ENCODE measurements at regions not wholly inside any gene's neighbourhood (a gene's known extent, or its start where the extent isn't known, plus 50 kb on each side); places are given as distances from the start of the nearest gene placed in this dataset.

DNA sequence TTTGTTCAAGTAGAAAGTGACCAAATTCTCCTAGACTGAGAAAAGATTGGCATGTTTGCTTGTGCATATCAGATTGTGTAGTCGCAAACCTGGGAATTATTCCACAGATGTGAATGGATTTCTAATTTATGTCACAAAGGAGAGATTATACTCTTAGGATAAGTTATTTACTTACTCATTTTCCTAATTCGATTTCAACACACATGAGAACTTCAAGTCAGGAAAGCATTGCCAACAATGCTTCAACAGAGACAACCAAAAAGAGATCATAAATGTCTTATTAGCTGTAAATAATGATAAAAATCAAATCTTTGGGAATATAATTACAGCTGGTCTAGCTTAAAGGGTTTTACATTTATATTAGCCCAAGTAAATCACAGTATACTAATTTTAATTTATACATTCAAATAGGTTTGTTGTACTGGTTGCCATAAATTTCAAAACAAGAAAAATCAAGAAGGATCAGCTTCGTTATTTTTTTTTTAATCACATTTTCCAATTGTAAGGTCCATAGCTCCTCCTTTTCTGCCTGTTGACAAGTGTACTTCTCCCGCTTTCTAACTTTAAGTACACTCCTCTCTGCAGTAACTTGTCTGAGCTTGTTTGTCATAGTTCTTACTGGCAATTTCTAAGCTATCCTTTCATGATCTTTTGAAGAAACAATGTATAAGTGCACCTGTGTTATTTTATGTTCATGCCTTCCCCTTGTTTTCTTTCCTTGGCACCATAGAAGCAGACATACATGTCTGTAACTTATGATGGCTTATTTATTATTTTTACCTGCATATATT lies 246.6 kb downstream of the DEPDC1B start:
- Histone ChIP-seq H3K9ac (no peak overlapping the region), H3K4me2 (ENCODE audit: unreplicated experiment) (no peak overlapping the region), H3K27me3 (replicated peaks; ENCODE audit: insufficient read depth) (peaks cover 2% of the 10 kb centered on the region; the same call in 1 of the 2 replicates), H2AFZ (no peak overlapping the region), H3K9me2 (ENCODE audit: insufficient read depth) (no peaks in the 10 kb centered on the region), H3F3A (ENCODE audit: insufficient read depth) (no peaks in the 10 kb centered on the region), H3K9me3 (ENCODE audit: low read depth) (no peaks in the 10 kb centered on the region), H3K27ac (no peak overlapping the region), H4K20me1 (ENCODE audit: insufficient read depth) (no peaks in the 10 kb centered on the region), H3K4me1 (ENCODE audit: insufficient read depth) (no peaks in the 10 kb centered on the region), H3K4me3 (no peak overlapping the region), H3K36me3 (ENCODE audit: low read depth) (no peaks in the 10 kb centered on the region), H3K79me2 (ENCODE audit: insufficient read depth) (no peaks in the 10 kb centered on the region)
- WGBS, 2 experiments (ENCODE audit: low coverage in 1 of 2, low lambda C conversion rate in 2 of 2, missing lambda C conversion rate in 2 of 2) = 29 to 33% methylated on average over 4 of the region's 4 CpGs
- in situ Hi-C loops (cut with MboI) = no loop called here
- TF ChIP-seq EZH2 (IDR thresholded peaks at IDR 0.05; ENCODE audit: insufficient read depth, poor library complexity, severe bottlenecking) (no peak), EZH2phosphoT487 (IDR thresholded peaks at IDR 0.05; ENCODE audit: insufficient read depth, low read depth) (no peak)
- DNase-seq = no peak

DNA sequence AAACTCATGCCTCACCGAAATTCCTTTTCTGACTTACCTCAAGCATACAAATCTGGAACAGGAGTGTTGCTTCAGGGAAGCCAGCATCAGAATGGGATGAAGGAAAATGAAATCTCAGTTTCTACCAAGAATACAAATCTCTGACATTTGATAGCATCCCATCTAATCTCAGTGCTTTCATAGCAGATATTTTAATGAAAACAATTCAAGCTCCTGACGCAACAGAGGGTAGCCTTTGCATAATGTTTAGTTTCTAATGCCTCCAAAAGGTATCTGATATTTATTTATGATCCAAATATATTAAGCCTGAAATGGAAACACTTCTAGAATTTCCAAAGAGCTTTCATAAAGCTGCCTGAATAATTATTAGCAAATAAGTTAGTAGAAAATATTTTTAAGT lies 251.4 kb downstream of the DEPDC1B start:
- Histone ChIP-seq H4K20me1 (ENCODE audit: insufficient read depth) (no peaks in the 10 kb centered on the region), H3K9me2 (ENCODE audit: insufficient read depth) (no peaks in the 10 kb centered on the region), H2AFZ (no peak overlapping the region), H3K36me3 (ENCODE audit: low read depth) (no peaks in the 10 kb centered on the region), H3K9ac (no peak overlapping the region), H3K4me1 (ENCODE audit: insufficient read depth) (no peaks in the 10 kb centered on the region), H3F3A (ENCODE audit: insufficient read depth) (no peaks in the 10 kb centered on the region), H3K27ac (no peak overlapping the region), H3K4me3 (no peak overlapping the region), H3K9me3 (ENCODE audit: low read depth) (no peaks in the 10 kb centered on the region), H3K4me2 (ENCODE audit: unreplicated experiment) (no peak overlapping the region), H3K27me3 (replicated peaks; ENCODE audit: insufficient read depth) (peaks cover 7% of the 10 kb centered on the region; the same call in 1 of the 2 replicates), H3K79me2 (ENCODE audit: insufficient read depth) (no peaks in the 10 kb centered on the region)
- no peak for TF ChIP-seq EZH2 (IDR thresholded peaks at IDR 0.05; ENCODE audit: insufficient read depth, poor library complexity, severe bottlenecking)
- no peak for TF ChIP-seq EZH2phosphoT487 (IDR thresholded peaks at IDR 0.05; ENCODE audit: insufficient read depth, low read depth)
- WGBS, 2 experiments (ENCODE audit: low coverage in 1 of 2, low lambda C conversion rate in 2 of 2, missing lambda C conversion rate in 2 of 2) = 12 to 14% methylated on average over 2 of the region's 2 CpGs
- in situ Hi-C loops (cut with MboI) = no loop called here
- no peak for DNase-seq

DNA sequence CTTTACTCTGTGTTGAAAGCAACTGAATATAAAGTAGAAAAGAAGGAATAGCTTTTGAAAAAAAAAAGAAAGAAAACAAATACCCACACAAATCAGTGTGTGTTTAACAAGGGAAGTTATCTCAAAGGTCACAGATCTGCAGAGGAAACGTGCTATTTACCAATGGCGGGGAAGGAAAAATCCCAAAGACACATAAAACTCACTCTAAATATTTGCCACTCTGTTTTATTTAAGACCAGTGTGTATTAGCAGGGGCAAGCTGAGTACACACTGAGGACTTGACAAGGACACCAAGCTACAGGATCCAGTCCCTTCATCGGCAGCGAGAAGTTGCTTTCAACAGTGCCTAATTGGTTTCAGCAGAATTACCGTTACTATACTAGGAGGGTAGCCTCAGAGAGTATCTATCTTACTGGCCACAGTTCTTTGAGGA lies 252.5 kb downstream of the DEPDC1B start:
- in situ Hi-C loops (cut with MboI) = no loop called here
- Histone ChIP-seq H4K20me1 (ENCODE audit: insufficient read depth) (no peaks in the 10 kb centered on the region), H3K4me1 (ENCODE audit: insufficient read depth) (no peaks in the 10 kb centered on the region), H3K4me3 (no peak overlapping the region), H2AFZ (no peak overlapping the region), H3K27me3 (replicated peaks; ENCODE audit: insufficient read depth) (0 out of 2 replicates have a peak, but pooled peaks cover 7% of the 10 kb centered on the region), H3K27ac (no peak overlapping the region), H3K9me3 (ENCODE audit: low read depth) (no peaks in the 10 kb centered on the region), H3K9me2 (ENCODE audit: insufficient read depth) (no peaks in the 10 kb centered on the region), H3K79me2 (ENCODE audit: insufficient read depth) (no peaks in the 10 kb centered on the region), H3K9ac (no peak overlapping the region), H3K36me3 (ENCODE audit: low read depth) (no peaks in the 10 kb centered on the region), H3F3A (ENCODE audit: insufficient read depth) (no peaks in the 10 kb centered on the region), H3K4me2 (ENCODE audit: unreplicated experiment) (no peak overlapping the region)
- TF ChIP-seq EZH2 (IDR thresholded peaks at IDR 0.05; ENCODE audit: insufficient read depth, poor library complexity, severe bottlenecking) (no peak), EZH2phosphoT487 (IDR thresholded peaks at IDR 0.05; ENCODE audit: insufficient read depth, low read depth) (no peak)
- no peak for DNase-seq
- 7 to 9% methylated on average over 5 of the region's 5 CpGs for WGBS, 2 experiments (ENCODE audit: low coverage in 1 of 2, low lambda C conversion rate in 2 of 2, missing lambda C conversion rate in 2 of 2)

DNA sequence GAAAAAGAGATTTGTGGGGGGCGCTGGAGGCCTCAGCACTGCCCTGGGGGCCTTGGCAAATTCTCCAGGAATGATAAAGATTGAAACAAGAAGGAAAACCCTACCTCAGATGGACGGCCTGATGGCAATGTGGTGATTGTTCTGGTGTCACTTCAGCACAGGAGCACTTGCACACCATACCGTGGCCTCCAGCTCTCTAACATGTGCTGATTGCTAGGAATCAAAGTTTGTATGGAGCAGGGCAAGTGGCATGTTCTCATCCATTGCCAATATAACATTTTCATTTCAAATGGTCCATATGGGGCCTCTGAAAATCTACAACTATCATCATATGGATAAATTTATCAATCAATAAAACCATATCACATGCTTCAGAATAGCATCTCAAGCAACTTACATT lies 253.0 kb downstream of the DEPDC1B start:
- WGBS, 2 experiments (ENCODE audit: low coverage in 1 of 2, low lambda C conversion rate in 2 of 2, missing lambda C conversion rate in 2 of 2) = 14% methylated on average over 3 of the region's 3 CpGs
- no peaks in the 10 kb centered on the region for H3K79me2 ChIP-seq (ENCODE audit: insufficient read depth)
- H3K4me1 ChIP-seq (ENCODE audit: insufficient read depth) = no peaks in the 10 kb centered on the region
- H3K36me3 ChIP-seq (ENCODE audit: low read depth) = no peaks in the 10 kb centered on the region
- H2AFZ ChIP-seq = no peak overlapping the region
- no peak for DNase-seq
- TF ChIP-seq EZH2 (IDR thresholded peaks at IDR 0.05; ENCODE audit: insufficient read depth, poor library complexity, severe bottlenecking) (no peak), EZH2phosphoT487 (IDR thresholded peaks at IDR 0.05; ENCODE audit: insufficient read depth, low read depth) (no peak)
- no peak overlapping the region for H3K9ac ChIP-seq
- H3K27ac ChIP-seq = no peak overlapping the region
- H3K4me2 ChIP-seq (ENCODE audit: unreplicated experiment) = no peak overlapping the region
- in situ Hi-C loops (cut with MboI) = no loop called here
- no peaks in the 10 kb centered on the region for H3K9me2 ChIP-seq (ENCODE audit: insufficient read depth)
- H3K4me3 ChIP-seq = no peak overlapping the region
- H3K9me3 ChIP-seq (ENCODE audit: low read depth) = no peaks in the 10 kb centered on the region
- no peaks in the 10 kb centered on the region for H3F3A ChIP-seq (ENCODE audit: insufficient read depth)
- 0 out of 2 replicates have a peak, but pooled peaks cover 7% of the 10 kb centered on the region for H3K27me3 ChIP-seq (replicated peaks; ENCODE audit: insufficient read depth)
- no peaks in the 10 kb centered on the region for H4K20me1 ChIP-seq (ENCODE audit: insufficient read depth)

All from GM23248 (cell line).